ENCODE measurements at regions not wholly inside any gene's neighbourhood (a gene's known extent, or its start where the extent isn't known, plus 50 kb on each side); places are given as distances from the start of the nearest gene placed in this dataset.
A peak's percentile ranks its signal among the peaks of the same experiment; 100 is the strongest.

DNA sequence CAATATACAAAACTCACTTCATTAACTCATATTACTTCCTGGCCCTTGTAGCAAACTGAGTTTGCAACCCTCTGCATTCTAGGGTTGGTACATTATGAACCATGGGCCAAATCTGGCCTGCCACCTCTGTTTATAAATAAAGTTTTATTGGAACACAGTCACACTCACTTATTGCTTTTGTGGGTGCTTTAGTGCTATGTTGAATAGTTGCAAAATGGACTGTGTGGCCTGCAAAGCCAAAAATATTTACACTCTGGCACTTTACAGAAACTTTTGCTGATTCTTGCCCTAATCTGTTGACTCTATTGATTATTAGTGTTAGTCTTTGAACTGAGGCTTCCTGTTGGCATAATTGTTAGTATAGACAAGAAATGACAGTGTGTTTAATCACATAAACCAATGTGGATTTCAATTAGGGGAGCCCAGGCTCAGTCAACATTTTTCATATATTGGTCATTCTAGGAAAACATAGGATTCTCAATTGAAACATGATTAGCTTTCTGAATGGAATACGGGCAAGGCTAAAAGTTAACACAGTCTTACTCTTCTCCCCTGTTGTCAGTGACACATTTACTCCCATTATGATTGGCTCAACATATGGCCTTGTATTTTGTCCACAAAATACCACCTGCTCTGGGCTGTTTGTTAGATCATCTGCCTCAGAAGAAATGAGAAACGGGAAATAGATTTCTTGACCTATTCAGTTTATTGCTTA lies 241.9 kb upstream of the ZFP64 start (continued):
- TF ChIP-seq ZNF136 (CRISPR knock-in tag; IDR thresholded peaks at IDR 0.05; ENCODE audit: low read depth) = no peak
- TF ChIP-seq TBX3 (IDR thresholded peaks at IDR 0.05; ENCODE audit: borderline replicate concordance) = peak; percentile 95
- TF ChIP-seq NCOA1 (CRISPR knock-in tag; IDR thresholded peaks at IDR 0.05) = peak; percentile 92
- TF ChIP-seq ISL2 (CRISPR knock-in tag; IDR thresholded peaks at IDR 0.05) = peak; percentile 88
- TF ChIP-seq ZBTB21 (CRISPR knock-in tag; IDR thresholded peaks at IDR 0.05) = 0 out of 2 replicates have a peak, but pooled peaks have one; percentile 25
- TF ChIP-seq TBP (CRISPR knock-in tag; IDR thresholded peaks at IDR 0.05) = no peak
- TF ChIP-seq, protein P1, sequence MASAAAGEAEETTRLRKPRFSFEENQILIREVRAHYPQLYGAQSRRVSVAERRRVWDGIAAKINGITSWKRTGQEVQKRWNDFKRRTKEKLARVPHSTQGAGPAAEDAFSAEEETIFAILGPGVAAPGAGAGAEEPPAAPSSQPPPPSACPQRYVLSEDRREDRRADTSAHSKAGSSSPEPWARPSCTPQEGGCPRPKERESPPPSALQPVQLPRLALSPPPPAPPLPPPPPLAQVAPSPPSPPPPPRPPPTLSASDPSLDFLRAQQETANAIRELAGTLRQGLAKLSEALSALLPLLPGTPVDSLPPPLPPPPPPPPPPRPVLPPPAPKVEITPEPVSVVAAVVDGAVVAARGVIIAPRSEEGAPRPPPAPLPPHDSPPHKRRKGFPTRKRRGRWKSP (CRISPR knock-in tag; IDR thresholded peaks at IDR 0.05) = no peak
- TF ChIP-seq, protein P2, sequence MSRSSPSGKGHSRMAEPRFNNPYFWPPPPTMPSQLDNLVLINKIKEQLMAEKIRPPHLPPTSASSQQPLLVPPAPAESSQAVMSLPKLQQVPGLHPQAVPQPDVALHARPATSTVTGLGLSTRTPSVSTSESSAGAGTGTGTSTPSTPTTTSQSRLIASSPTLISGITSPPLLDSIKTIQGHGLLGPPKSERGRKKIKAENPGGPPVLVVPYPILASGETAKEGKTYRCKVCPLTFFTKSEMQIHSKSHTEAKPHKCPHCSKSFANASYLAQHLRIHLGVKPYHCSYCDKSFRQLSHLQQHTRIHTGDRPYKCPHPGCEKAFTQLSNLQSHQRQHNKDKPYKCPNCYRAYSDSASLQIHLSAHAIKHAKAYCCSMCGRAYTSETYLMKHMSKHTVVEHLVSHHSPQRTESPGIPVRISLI (CRISPR knock-in tag; IDR thresholded peaks at IDR 0.05; ENCODE audit: borderline replicate concordance) = no peak
- peak; percentile 56; the same call in 1 of the 2 replicates for TF ChIP-seq PPARG (CRISPR knock-in tag; conservative IDR thresholded peaks at IDR 0.05)
- TF ChIP-seq CREM (IDR thresholded peaks at IDR 0.05) = peak; percentile 80
- no peak for TF ChIP-seq CREM (CRISPR knock-in tag; IDR thresholded peaks at IDR 0.05)
- TF ChIP-seq GTF3A (CRISPR knock-in tag; conservative IDR thresholded peaks at IDR 0.05) = no peak
- no peak for TF ChIP-seq ZNF557 (CRISPR knock-in tag; IDR thresholded peaks at IDR 0.05)
- TF ChIP-seq FOXA3 (CRISPR knock-in tag; IDR thresholded peaks at IDR 0.05) = peak; percentile 97
- TF ChIP-seq YEATS2 (CRISPR knock-in tag; IDR thresholded peaks at IDR 0.05; ENCODE audit: borderline replicate concordance) = no peak
- peak; percentile 49; the same call in 1 of the 2 replicates for TF ChIP-seq ZNF431 (CRISPR knock-in tag; IDR thresholded peaks at IDR 0.05; ENCODE audit: borderline replicate concordance, low read depth)
- peak; percentile 29; the same call in 1 of the 2 replicates for TF ChIP-seq ARNTL (CRISPR knock-in tag; IDR thresholded peaks at IDR 0.05)
- TF ChIP-seq XBP1 (CRISPR knock-in tag; IDR thresholded peaks at IDR 0.05) = no peak
- no peak for TF ChIP-seq POLR2AphosphoS5 (IDR thresholded peaks at IDR 0.05; ENCODE audit: low read depth, low read length)
- TF ChIP-seq ZNF232 (CRISPR knock-in tag; IDR thresholded peaks at IDR 0.05; ENCODE audit: borderline replicate concordance) = peak; percentile 60; the same call in 1 of the 2 replicates
- TF ChIP-seq, protein P3, sequence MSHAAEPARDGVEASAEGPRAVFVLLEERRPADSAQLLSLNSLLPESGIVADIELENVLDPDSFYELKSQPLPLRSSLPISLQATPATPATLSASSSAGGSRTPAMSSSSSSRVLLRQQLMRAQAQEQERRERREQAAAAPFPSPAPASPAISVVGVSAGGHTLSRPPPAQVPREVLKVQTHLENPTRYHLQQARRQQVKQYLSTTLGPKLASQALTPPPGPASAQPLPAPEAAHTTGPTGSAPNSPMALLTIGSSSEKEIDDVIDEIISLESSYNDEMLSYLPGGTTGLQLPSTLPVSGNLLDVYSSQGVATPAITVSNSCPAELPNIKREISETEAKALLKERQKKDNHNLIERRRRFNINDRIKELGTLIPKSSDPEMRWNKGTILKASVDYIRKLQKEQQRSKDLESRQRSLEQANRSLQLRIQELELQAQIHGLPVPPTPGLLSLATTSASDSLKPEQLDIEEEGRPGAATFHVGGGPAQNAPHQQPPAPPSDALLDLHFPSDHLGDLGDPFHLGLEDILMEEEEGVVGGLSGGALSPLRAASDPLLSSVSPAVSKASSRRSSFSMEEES (CRISPR knock-in tag; IDR thresholded peaks at IDR 0.05) = peak; percentile 53; the same call in 1 of the 2 replicates
- no peak for TF ChIP-seq ZNF547 (CRISPR knock-in tag; IDR thresholded peaks at IDR 0.05)
- TF ChIP-seq ZBTB7A (CRISPR knock-in tag; IDR thresholded peaks at IDR 0.05) = no peak
- no peak for TF ChIP-seq POLR2AphosphoS2 (IDR thresholded peaks at IDR 0.05; ENCODE audit: low read depth, low read length)
- TF ChIP-seq MYC (CRISPR knock-in tag; IDR thresholded peaks at IDR 0.05; ENCODE audit: borderline replicate concordance) = no peak
- 0 out of 2 replicates have a peak, but pooled peaks have one; percentile 38 for TF ChIP-seq ZNF766 (CRISPR knock-in tag; IDR thresholded peaks at IDR 0.05; ENCODE audit: borderline replicate concordance)
- no peak for TF ChIP-seq ZNF749 (CRISPR knock-in tag; IDR thresholded peaks at IDR 0.05; ENCODE audit: borderline replicate concordance)
- TF ChIP-seq CEBPG (CRISPR knock-in tag; IDR thresholded peaks at IDR 0.05) = peak; percentile 64; the same call in 1 of the 2 replicates
- TF ChIP-seq NONO (IDR thresholded peaks at IDR 0.05) = no peak
- 0 out of 2 replicates have a peak, but pooled peaks have one; percentile 45 for TF ChIP-seq NONO (CRISPR knock-in tag; conservative IDR thresholded peaks at IDR 0.05)
- TF ChIP-seq ZNF605 (CRISPR knock-in tag; IDR thresholded peaks at IDR 0.05) = no peak
